Upper lobe of left lung (tissue), 4 donors: ENCODE measurements at regions not wholly inside any gene's neighbourhood (a gene's known extent, or its start where the extent isn't known, plus 50 kb on each side); places are given as distances from the start of the nearest gene placed in this dataset.

ENCODE experiments used
- CTCF ChIP-seq, 6 experiments: fragments of 450-650 bp in 4 of 6; fragments of 200-600 bp in 2 of 6; sonication (generic) in 2 of 6; IDR thresholded peaks; one replicate each; pipeline ENCODE4 v1.5.1; 2016 to 2019; ENCODE audit warnings: antibody characterized with exemption in 6 of 6
- EP300 ChIP-seq, 4 donors: sonication (generic); formaldehyde crosslinking; IDR thresholded peaks; one replicate each; pipeline ENCODE4 v1.5.1; 2017; ENCODE audit warnings: antibody characterized with exemption in 4 of 4, control low read depth in 2 of 4
- POLR2AphosphoS5 ChIP-seq, 2 donors: sonication (generic); formaldehyde crosslinking; IDR thresholded peaks; one replicate each; pipeline ENCODE4 v1.5.1; 2017; ENCODE audit warnings: antibody characterized with exemption in 2 of 2

GRCh38 chrX:39709364-39709763 lies 388.4 kb downstream of the BCOR start:
- no peak for TF ChIP-seq CTCF (IDR thresholded peaks at IDR 0.05)
- TF ChIP-seq POLR2AphosphoS5 (IDR thresholded peaks at IDR 0.05) = no peak
- no peak for TF ChIP-seq EP300 (IDR thresholded peaks at IDR 0.05)
